DOHH2 (cell line): ENCODE measurements at regions not wholly inside any gene's neighbourhood (a gene's known extent, or its start where the extent isn't known, plus 50 kb on each side); places are given as distances from the start of the nearest gene placed in this dataset.

Experiments used
- EZH2phosphoT487 ChIP-seq: fragments of 200-600 bp; sonication (generic); IDR thresholded peaks from 2 replicates; pipeline ENCODE4 v1.6.1; 2017; ENCODE audit warnings: borderline replicate concordance, mild to moderate bottlenecking, antibody characterized with exemption, low read length, moderate library complexity, mixed read lengths
- TF ChIP-seq, protein P1 (sequence below): fragments of 200-600 bp; sonication (generic); IDR thresholded peaks from one replicate; pipeline ENCODE4 v1.5.1; 2014; ENCODE audit warnings: antibody characterized with exemption, mild to moderate bottlenecking, low read depth, low read length; ENCODE audit not compliant: poor library complexity, severe bottlenecking

DNA sequence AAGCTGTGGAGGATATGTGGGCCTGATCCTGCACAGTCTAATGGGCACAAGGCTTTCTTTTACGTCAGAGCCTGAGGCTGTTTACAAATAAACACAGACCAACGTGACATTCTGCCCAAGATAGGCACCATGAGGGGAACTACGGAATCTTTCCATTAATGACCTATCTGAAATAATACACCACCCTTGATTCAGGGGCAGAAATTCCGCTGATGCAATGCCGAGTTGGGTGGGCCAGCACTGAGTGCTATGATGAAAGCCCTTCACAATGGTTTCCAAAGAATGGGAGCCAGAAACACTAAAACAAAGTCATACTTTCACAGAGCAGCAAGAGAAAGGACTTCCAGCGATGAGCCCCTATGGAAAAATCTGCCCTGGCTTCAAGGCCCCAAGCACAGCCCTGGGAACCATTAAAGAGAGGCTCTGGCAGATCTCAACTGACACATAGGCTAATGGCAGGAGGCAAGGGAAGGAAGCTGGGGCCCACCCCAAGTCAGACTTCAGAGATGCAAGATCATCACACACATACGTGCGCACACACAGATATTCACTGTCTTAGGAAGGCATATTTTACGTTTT is 72.2 kb upstream of the DLX6 start:
- TF ChIP-seq, protein P1, sequence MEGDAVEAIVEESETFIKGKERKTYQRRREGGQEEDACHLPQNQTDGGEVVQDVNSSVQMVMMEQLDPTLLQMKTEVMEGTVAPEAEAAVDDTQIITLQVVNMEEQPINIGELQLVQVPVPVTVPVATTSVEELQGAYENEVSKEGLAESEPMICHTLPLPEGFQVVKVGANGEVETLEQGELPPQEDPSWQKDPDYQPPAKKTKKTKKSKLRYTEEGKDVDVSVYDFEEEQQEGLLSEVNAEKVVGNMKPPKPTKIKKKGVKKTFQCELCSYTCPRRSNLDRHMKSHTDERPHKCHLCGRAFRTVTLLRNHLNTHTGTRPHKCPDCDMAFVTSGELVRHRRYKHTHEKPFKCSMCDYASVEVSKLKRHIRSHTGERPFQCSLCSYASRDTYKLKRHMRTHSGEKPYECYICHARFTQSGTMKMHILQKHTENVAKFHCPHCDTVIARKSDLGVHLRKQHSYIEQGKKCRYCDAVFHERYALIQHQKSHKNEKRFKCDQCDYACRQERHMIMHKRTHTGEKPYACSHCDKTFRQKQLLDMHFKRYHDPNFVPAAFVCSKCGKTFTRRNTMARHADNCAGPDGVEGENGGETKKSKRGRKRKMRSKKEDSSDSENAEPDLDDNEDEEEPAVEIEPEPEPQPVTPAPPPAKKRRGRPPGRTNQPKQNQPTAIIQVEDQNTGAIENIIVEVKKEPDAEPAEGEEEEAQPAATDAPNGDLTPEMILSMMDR, result no peak
- TF ChIP-seq EZH2phosphoT487, result no peak
